Testis (tissue), 2 donors: ENCODE measurements at regions not wholly inside any gene's neighbourhood (a gene's known extent, or its start where the extent isn't known, plus 50 kb on each side); places are given as distances from the start of the nearest gene placed in this dataset.

Experiments used
- DNase-seq: peaks from one replicate; pipeline ENCODE4 v3.0.0-alpha.2; 2019
- H3K27ac ChIP-seq, 2 donors: fragments of 200-600 bp; sonication (generic); one replicate each; pipeline ENCODE4 v1.5.1; 2019
- H3K27me3 ChIP-seq: fragments of 200-600 bp; sonication (generic); one replicate; pipeline ENCODE4 v1.5.1; 2019
- H3K36me3 ChIP-seq: fragments of 200-600 bp; sonication (generic); one replicate; pipeline ENCODE4 v1.5.1; 2017; ENCODE audit warnings: low read depth; ENCODE audit errors: missing control alignments
- H3K4me1 ChIP-seq: fragments of 200-600 bp; sonication (generic); one replicate; pipeline ENCODE4 v1.5.1; 2019
- H3K4me3 ChIP-seq, 2 donors: fragments of 200-600 bp; sonication (generic); one replicate each; pipeline ENCODE4 v1.5.1; 2017 to 2019
- H3K9me3 ChIP-seq: fragments of 200-600 bp; sonication (generic); one replicate; pipeline ENCODE4 v1.5.1; 2017
- POLR2A ChIP-seq: fragments of 450-650 bp; IDR thresholded peaks from one replicate; pipeline ENCODE4 v1.6.1; 2017; ENCODE audit warnings: antibody characterized with exemption, mild to moderate bottlenecking, moderate library complexity
- WGBS, 2 donors: methylation state at CpG; one replicate each; pipeline ENCODE4 v1.1.5; 2018; 5-methylcytosine and 5-hydroxymethylcytosine counted together
- intact Hi-C: fragments of 100-400 bp; cut with DNase I; formaldehyde crosslinking; loops from one replicate; pipeline ENCODE4 v1.15.1; 2023; ENCODE audit warnings: low total_unique reads
- TF ChIP-seq, protein P1 (sequence below), 3 experiments: fragments of 450-650 bp in 2 of 3; fragments of 200-600 bp in 1 of 3; sonication (generic) in 1 of 3; IDR thresholded peaks; one replicate each; pipeline ENCODE4 v1.5.1; 2016 to 2019; ENCODE audit warnings: antibody characterized with exemption in 3 of 3, mild to moderate bottlenecking in 2 of 3, moderate library complexity in 1 of 3

DNA sequence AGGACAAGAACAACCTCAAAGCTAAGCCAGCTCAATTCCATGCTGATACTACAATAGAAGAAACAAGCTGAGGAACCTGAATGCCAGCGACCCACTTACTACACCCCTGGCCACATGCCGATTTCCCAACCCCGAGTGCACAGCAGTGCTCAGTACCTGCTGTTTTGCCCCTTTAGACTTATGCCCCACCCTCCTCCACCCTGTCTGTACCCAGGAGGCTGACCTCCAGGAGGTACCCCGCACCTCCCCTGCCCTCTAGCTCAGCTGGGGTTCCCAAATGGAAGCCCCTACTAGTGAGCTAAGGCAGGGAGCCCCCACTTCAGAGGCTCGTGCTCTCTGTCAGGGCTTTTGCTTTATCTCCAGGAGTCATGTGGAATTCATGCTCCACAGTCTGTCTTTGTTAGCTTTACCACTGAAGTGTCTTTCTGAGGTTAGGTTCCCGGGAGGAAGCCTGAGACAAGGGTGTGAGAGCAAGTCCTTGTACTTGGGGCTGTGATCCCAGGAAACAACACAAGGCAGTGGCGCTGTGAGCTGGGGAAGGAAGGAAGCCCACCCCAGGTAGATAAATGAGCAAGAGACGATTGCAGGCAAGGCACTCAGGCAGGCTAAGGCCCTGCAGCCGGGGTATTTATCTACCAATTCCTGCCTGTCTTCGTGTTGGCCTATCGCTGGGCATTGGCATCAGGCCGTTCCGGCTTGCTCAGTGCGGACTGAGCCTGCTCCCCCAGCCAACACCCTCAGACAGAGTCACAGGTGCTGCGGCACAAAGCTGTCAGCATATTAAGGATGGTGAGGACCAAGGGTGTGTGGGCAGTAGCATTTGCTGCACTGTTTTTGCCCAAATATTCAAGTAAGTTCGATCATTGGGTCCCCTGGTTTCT, 220.5 kb downstream of the CYP26B1 start:
- TF ChIP-seq, protein P1, sequence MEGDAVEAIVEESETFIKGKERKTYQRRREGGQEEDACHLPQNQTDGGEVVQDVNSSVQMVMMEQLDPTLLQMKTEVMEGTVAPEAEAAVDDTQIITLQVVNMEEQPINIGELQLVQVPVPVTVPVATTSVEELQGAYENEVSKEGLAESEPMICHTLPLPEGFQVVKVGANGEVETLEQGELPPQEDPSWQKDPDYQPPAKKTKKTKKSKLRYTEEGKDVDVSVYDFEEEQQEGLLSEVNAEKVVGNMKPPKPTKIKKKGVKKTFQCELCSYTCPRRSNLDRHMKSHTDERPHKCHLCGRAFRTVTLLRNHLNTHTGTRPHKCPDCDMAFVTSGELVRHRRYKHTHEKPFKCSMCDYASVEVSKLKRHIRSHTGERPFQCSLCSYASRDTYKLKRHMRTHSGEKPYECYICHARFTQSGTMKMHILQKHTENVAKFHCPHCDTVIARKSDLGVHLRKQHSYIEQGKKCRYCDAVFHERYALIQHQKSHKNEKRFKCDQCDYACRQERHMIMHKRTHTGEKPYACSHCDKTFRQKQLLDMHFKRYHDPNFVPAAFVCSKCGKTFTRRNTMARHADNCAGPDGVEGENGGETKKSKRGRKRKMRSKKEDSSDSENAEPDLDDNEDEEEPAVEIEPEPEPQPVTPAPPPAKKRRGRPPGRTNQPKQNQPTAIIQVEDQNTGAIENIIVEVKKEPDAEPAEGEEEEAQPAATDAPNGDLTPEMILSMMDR (IDR thresholded peaks at IDR 0.05): no peak
- WGBS, 2 donors: 92% methylated on average over 15 to 16 of the region's 16 CpGs

DNA sequence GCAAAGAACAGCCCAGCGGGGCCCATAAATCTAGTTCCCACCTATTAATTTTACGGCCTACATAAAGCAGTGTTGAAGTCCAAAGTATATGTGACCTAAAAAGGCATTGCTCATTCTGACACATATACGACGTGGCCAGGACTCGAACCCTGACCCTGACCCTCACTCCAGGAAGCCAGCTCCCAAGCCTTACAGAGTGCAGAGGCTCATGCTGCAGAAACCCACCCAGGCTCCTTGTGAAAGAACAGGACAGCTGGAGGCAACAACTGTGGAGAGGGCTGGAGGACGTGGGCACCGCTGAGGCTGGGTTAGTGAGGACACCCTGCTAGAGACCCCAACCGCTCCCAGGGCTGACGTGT, 221.6 kb downstream of the CYP26B1 start:
- Histone ChIP-seq H3K36me3 (no peaks in the 10 kb centered on the region), H3K9me3 (no peaks in the 10 kb centered on the region), H3K4me3 (no peak overlapping the region), H3K27ac (no peak overlapping the region), H3K4me1 (peaks cover 6% of the 10 kb centered on the region), H3K27me3 (no peaks in the 10 kb centered on the region)
- DNase-seq: no peak
- intact Hi-C loops: no loop called here
- TF ChIP-seq, protein P1 (IDR thresholded peaks at IDR 0.05): no peak
- TF ChIP-seq POLR2A: no peak
- 83 to 93% methylated on average over 5 to 9 of the region's 9 CpGs for WGBS, 2 donors

More for the DNA sequence above, 220.5 kb downstream of the CYP26B1 start:
- H3K36me3 ChIP-seq: no peaks in the 10 kb centered on the region
- H3K27ac ChIP-seq: no peak overlapping the region
- H3K27me3 ChIP-seq: no peaks in the 10 kb centered on the region
- peaks cover 6% of the 10 kb centered on the region for H3K4me1 ChIP-seq
- H3K9me3 ChIP-seq: no peaks in the 10 kb centered on the region
- no peak overlapping the region for H3K4me3 ChIP-seq
- DNase-seq: no peak
- intact Hi-C loops: no loop called here

DNA sequence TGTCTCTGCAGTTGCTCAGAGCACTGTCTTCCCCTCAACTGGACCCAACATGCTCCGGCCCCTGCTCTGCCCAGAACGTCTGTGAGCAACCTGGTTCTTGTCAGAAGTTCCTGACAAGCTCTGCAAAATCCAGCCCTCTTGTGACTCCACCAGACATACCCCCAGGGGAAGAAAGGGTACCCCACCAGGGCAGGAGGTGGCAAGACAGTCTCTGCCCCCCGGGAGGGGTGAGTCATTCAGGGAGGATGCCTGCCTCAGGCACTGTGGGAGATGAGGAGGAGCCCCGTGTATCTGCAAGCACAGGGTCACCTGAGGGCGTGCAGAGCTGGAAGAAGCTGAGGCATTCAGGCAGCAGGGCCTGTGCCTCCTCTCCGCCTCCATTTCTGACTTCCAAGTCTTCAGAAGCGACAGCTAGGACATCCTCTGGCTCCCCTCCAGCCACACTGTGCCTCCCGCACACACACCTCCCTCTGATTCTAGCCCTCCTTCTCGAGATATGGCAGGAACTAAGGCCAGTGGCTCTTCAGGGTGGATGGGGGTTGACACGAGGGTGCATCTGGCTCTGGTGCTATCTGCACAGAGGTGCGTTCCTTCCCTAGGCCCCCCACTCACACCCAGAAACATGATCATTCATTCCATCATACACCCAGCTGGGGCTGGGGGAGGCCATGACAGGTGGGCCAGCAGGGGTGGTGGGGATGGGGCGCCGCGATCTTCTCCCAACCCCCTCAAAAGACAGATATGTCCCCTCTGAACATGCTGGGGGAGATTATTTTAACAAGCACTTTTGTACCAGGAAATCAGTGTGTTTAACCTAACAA, 222.2 kb downstream of the CYP26B1 start:
- TF ChIP-seq, protein P1 (IDR thresholded peaks at IDR 0.05): no peak
- no peak for TF ChIP-seq POLR2A
- peak; percentile 57 for DNase-seq
- intact Hi-C loops: no loop called here
- no peak overlapping the region for H3K4me3 ChIP-seq
- no peaks in the 10 kb centered on the region for H3K9me3 ChIP-seq
- no peaks in the 10 kb centered on the region for H3K36me3 ChIP-seq
- no peaks in the 10 kb centered on the region for H3K27me3 ChIP-seq
- peaks cover 6% of the 10 kb centered on the region for H3K4me1 ChIP-seq
- 68 to 71% methylated on average over 14 of the region's 14 CpGs for WGBS, 2 donors
- no peak overlapping the region for H3K27ac ChIP-seq

DNA sequence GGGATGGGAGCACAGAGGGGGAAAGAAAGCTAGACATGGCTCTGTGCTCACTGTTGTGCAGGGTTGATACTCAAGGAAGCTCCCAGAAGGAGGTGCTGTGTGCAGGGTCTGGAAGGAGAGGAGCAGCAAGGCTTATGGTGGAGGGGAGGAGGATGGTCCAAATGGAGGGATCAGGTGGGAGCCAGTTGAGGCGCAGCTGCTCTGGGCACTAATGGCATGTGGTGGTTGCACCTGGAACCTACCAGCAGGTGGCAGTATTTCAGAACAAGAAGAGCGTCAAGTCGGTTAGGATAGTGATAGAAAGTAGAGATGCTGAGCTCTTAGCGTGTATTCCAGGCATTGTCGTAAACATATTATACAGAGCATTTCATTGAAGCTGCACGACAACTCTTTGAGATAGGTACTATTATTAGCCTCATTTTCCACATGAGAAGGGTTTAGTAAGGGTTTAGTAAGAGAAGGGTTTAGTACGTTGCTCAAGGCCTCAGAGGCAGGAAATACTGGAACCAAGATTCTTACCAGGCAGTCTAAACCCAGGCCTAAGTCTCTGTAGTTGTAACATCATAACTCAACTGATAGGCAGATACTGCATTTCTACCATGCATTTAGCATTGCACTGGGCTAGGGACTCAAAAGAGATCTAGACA, 223.7 kb downstream of the CYP26B1 start:
- WGBS, 2 donors: 65 to 74% methylated on average over 7 of the region's 7 CpGs
- no peak overlapping the region for H3K27ac ChIP-seq
- no peaks in the 10 kb centered on the region for H3K27me3 ChIP-seq
- TF ChIP-seq, protein P1 (IDR thresholded peaks at IDR 0.05): peak; percentile 60 to 87 (median 75)
- TF ChIP-seq POLR2A: no peak
- intact Hi-C loops: no loop called here
- H3K4me3 ChIP-seq: no peak overlapping the region
- H3K36me3 ChIP-seq: no peaks in the 10 kb centered on the region
- H3K9me3 ChIP-seq: no peaks in the 10 kb centered on the region
- peaks cover 6% of the 10 kb centered on the region for H3K4me1 ChIP-seq
- peak; percentile 80 for DNase-seq
